HEK293 (cell line): ENCODE measurements at regions not wholly inside any gene's neighbourhood (a gene's known extent, or its start where the extent isn't known, plus 50 kb on each side); places are given as distances from the start of the nearest gene placed in this dataset.

ENCODE experiments used
- ZFP69B ChIP-seq: fragments of 450-650 bp; formaldehyde crosslinking; IDR thresholded peaks from 2 replicates; pipeline ENCODE4 v1.5.1; 2016; ENCODE audit warnings: missing biosample characterization, missing genetic modification characterization
- ZNF830 ChIP-seq: fragments of 450-650 bp; IDR thresholded peaks from 2 replicates; pipeline ENCODE4 v1.5.0; 2018; ENCODE audit warnings: missing biosample characterization, missing genetic modification characterization, low read depth, mild to moderate bottlenecking, moderate library complexity
- TF ChIP-seq, protein P1 (sequence below): fragments of 450-650 bp; formaldehyde crosslinking; IDR thresholded peaks from 2 replicates; pipeline ENCODE4 v1.5.1; 2016; ENCODE audit warnings: missing biosample characterization, missing genetic modification characterization

DNA sequence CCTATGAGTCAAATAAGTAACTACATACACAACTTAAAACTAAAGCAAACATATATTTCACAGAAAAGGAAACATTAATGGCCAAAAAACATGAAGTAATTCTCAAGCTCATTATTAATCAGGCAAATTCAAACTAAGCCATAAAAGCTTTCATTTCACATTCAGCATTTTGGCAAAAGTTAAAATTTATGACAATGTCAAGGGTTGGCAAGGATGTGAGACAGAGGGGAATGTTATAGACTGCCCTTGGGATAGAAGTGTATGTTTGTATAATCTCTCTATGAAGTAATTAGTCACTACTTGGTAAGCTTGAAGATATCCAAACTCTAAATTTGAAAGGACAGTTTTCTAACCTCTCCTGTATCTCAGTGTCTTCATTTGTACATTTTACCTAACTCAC lies 539.4 kb downstream of the RIT2 start:
- TF ChIP-seq, protein P1, sequence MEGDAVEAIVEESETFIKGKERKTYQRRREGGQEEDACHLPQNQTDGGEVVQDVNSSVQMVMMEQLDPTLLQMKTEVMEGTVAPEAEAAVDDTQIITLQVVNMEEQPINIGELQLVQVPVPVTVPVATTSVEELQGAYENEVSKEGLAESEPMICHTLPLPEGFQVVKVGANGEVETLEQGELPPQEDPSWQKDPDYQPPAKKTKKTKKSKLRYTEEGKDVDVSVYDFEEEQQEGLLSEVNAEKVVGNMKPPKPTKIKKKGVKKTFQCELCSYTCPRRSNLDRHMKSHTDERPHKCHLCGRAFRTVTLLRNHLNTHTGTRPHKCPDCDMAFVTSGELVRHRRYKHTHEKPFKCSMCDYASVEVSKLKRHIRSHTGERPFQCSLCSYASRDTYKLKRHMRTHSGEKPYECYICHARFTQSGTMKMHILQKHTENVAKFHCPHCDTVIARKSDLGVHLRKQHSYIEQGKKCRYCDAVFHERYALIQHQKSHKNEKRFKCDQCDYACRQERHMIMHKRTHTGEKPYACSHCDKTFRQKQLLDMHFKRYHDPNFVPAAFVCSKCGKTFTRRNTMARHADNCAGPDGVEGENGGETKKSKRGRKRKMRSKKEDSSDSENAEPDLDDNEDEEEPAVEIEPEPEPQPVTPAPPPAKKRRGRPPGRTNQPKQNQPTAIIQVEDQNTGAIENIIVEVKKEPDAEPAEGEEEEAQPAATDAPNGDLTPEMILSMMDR (tag by site-specific recombination), result no peak
- TF ChIP-seq ZFP69B (tag by site-specific recombination), result no peak
- TF ChIP-seq ZNF830 (tag by site-specific recombination), result no peak
